PC-3 (cell line): ENCODE measurements at regions not wholly inside any gene's neighbourhood (a gene's known extent, or its start where the extent isn't known, plus 50 kb on each side); places are given as distances from the start of the nearest gene placed in this dataset.

Experiments used
- CTCF ChIP-seq: fragments of 300-600 bp; sonication (generic); conservative IDR thresholded peaks from 2 replicates; pipeline ENCODE4 v1.5.1; 2017; ENCODE audit warnings: antibody characterized with exemption, low read depth, mild to moderate bottlenecking, low read length
- EZH2 ChIP-seq: fragments of 300-600 bp; sonication (generic); IDR thresholded peaks from one replicate; pipeline ENCODE4 v1.6.1; 2017; ENCODE audit warnings: antibody characterized with exemption, mild to moderate bottlenecking, low read length; ENCODE audit not compliant: unreplicated experiment
- EZH2phosphoT487 ChIP-seq: fragments of 300-600 bp; sonication (generic); IDR thresholded peaks from 2 replicates; pipeline ENCODE4 v1.6.1; 2018; ENCODE audit warnings: mild to moderate bottlenecking, antibody characterized with exemption, low read length, borderline replicate concordance

- TF ChIP-seq CTCF (no peak), EZH2 (no peak), EZH2phosphoT487 (no peak)
Observed at GRCh38 chr4:18435781-18436180, 414.2 kb upstream of the LCORL start.
